GM12892 (cell line): ENCODE measurements at regions not wholly inside any gene's neighbourhood (a gene's known extent, or its start where the extent isn't known, plus 50 kb on each side); places are given as distances from the start of the nearest gene placed in this dataset.
"Not testable (repeated sequence)": the region's sequence is repeated elsewhere in the genome, so short reads cannot be mapped to it uniquely, and the experiment has no call there.

Experiments used
- DNase-seq: peaks from one replicate; pipeline ENCODE4 v3.0.0; 2011; ENCODE audit not compliant: insufficient read length
- FAIRE-seq: peaks from 2 replicates; lab custom pipeline; 2011; peaks lifted over from hg19 to GRCh38; lab: Jason Lieb, UNC
- POLR2A ChIP-seq: IDR thresholded peaks from 2 replicates; pipeline ENCODE4 v1.6.1; 2011; ENCODE audit warnings: low read depth, low read length, control low read depth
- POLR2AphosphoS5 ChIP-seq: IDR thresholded peaks from 2 replicates; pipeline ENCODE4 v1.6.1; 2011; ENCODE audit warnings: low read depth, low read length, control low read depth
- TAF1 ChIP-seq: IDR thresholded peaks from 2 replicates; pipeline ENCODE4 v1.6.1; 2011; ENCODE audit warnings: low read depth, mild to moderate bottlenecking, control low read depth, low read length, borderline replicate concordance

DNA sequence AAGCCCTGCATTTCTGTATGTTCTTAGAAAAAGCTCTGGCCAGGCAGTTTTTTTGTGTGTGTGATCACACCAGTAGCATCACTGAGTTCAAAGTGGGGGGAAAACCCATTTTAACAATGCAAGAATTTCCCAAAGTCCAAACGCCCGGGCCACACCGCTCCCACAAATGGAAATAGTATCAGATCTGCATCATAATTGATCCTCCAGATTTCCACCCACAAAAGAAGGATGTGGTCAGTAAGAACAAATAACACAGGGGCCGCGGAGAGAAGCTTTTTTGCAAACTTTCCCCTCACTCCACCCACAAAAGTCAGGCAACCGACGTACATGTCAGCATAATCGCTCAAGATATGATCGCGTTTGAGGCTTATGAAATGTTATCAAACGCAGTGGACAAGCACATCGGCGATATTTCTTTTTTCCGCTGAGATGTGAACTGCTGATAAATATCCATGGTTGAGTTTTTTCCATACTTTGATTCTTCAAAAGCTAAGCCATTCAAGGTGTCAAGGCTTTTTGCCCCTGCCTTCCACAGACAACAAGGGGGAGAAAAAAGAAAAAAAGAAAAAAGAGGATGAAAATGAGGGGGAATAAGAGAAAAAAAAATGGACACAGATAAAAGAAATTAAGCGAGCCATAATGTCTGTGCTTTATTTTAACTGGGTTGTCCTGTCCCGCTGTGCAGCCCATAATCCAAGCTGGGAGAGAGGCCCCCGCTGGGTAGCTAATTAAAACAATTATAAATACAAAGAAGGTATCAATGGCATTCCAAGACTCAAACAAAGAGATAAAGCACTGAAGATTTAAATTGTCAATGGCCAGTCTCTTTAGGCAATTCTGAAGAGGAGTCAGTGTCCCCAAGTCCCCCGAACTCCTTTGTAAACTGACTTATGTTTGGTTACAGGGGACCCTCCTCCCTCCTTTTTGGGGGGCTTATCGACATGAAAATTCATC, 143.5 kb downstream of the ZFP64 start:
- DNase-seq: no peak
- FAIRE-seq: no peak
- TF ChIP-seq POLR2AphosphoS5: no peak
- TF ChIP-seq POLR2A: no peak
- no peak for TF ChIP-seq TAF1

- no peak for FAIRE-seq
These were observed 149.6 kb downstream of the ZFP64 start for GRCh38 chr20:52041966-52042365.

DNA sequence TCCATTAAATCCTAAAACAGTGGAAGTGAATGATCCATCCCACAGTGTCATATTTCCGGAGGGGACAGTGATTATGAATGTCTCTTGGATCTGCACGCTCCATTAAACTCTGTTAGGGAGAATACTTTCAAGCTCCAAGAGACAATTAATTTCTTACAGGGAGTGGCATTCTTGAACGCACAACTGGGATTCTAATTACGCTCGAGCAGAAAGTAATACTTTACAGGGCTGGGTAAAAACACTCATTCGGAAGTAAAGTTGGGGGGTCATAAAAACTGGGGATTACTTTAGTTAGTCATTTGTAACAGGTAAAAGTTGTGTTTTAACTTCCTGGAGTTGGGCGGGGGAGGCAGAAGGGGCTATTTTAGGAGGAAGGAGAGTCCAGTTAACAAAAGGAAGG, 151.8 kb downstream of the ZFP64 start:
- FAIRE-seq (no peak), DNase-seq (no peak)
- no peak for TF ChIP-seq POLR2A
- TF ChIP-seq TAF1: no peak
- TF ChIP-seq POLR2AphosphoS5: no peak

More at GRCh38 chr20:52041966-52042365, 149.6 kb downstream of the ZFP64 start:
- TF ChIP-seq POLR2A (no peak), TAF1 (no peak), POLR2AphosphoS5 (no peak)
- DNase-seq: no peak

GRCh38 chr20:52038632-52039031, 152.9 kb downstream of the ZFP64 start:
- not testable (repeated sequence) for DNase-seq, FAIRE-seq

DNA sequence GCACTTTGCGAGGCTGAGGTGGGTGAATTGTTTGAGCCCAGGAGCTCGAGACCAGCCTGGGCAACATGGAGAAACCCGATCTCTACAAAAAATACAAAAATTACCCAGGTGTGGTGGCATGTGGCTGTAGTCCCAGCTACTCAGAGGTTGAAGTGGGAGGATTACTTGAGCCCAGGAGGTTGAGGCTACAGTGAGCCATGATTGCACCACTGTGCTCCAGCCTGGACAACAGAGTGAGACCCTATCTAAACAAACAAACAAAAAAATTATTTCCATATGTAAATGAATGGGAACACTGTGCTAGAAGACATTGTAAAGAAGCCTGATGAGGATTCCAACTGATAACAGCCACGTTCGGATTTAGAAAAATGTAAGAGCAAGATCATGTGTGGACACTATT, 154.2 kb downstream of the ZFP64 start:
- FAIRE-seq: no peak
- no peak for DNase-seq
- TF ChIP-seq POLR2AphosphoS5 (no peak), TAF1 (no peak), POLR2A (no peak)

- DNase-seq (no peak), FAIRE-seq (no peak)
- TF ChIP-seq POLR2A (no peak), POLR2AphosphoS5 (no peak), TAF1 (no peak)
These were observed 155.6 kb downstream of the ZFP64 start for GRCh38 chr20:52035977-52036376.

DNA sequence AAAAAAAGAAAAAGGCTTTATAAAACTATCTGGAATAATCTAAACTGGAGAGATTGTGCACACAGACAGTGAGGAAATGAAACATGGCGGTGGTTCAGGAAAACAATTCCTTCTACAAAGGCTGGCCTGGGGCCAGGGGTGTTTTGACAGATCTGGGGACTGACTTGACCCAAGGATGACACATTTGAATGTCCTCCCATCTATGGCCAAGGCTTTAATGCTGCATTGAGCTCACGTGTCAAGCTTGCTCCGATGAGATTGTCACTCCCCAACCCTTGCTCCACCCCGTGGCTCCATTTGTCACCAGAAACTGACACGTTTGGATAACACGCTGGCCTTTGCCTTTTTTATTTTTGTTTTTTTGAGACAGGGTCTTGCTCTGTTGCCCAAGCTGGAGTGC, 156.1 kb downstream of the ZFP64 start:
- FAIRE-seq: no peak
- TF ChIP-seq POLR2AphosphoS5 (no peak), TAF1 (no peak), POLR2A (no peak)
- DNase-seq: no peak

DNA sequence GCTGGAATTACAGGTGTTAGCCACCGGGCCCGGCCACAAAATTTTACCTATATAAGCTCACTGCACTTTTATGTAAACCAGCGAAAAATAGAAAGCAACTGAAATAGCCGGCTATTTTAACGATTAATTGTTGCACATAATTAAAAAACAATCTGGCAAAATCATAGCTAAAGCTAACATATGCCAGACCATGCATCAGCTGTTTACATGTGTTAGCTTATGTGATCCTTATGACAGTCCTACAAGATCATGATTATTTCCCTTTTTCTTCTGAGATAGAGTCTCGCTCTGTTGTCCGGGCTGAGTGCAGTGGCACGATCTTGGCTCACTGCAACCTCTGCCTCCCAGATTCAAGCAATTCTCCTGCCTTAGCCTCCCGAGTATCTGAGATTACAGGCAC, 157.0 kb downstream of the ZFP64 start:
- FAIRE-seq: no peak
- TF ChIP-seq POLR2A (no peak), TAF1 (no peak), POLR2AphosphoS5 (no peak)
- DNase-seq: no peak

DNA sequence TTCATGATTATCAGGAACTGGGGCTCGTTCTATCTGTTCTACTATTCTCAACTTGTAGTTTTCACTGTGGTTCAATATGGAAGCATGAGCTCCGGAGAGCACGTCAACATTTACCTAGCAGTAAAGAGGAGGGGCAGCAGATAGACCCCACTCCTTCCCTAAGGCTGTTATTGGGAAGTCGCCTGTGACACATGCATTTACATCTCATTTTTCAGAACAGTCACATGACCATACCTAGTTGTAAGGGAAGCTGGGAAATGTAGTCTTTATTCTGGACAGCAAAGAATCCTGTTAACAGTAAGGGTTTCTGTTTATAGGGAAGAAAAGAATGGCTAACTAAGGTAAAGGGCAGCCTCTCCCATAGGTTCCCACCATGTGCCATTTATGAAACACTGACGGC, 158.3 kb downstream of the ZFP64 start:
- no peak for FAIRE-seq
- DNase-seq: no peak
- TF ChIP-seq POLR2AphosphoS5 (no peak), TAF1 (no peak)

GRCh38 chr20:52032304-52032683, 159.3 kb downstream of the ZFP64 start:
- DNase-seq, FAIRE-seq: not testable (repeated sequence)

- DNase-seq: no peak
- no peak for TF ChIP-seq TAF1
- TF ChIP-seq POLR2A: no peak
- no peak for TF ChIP-seq POLR2AphosphoS5
- FAIRE-seq: no peak
These were observed 159.8 kb downstream of the ZFP64 start for GRCh38 chr20:52031563-52032303.

DNA sequence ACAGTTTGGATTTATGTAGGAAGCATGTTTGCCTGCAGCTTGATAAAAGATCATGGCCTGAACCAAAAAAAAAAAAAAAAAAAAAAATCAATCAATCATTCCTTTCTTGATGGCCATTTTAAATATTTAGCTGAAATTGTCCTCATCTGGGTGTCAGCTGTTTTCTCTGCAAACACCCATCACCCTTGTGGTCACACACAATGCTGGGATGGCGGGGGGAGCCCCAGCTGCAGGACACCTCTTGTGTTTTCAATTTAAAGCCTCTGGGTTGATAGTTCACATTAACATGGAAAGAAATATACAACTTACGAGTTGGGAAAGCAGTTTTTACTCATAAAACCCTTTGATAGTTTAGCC, 160.4 kb downstream of the ZFP64 start:
- DNase-seq: no peak
- no peak for FAIRE-seq
- no peak for TF ChIP-seq TAF1
- TF ChIP-seq POLR2A: no peak
- TF ChIP-seq POLR2AphosphoS5: no peak

DNA sequence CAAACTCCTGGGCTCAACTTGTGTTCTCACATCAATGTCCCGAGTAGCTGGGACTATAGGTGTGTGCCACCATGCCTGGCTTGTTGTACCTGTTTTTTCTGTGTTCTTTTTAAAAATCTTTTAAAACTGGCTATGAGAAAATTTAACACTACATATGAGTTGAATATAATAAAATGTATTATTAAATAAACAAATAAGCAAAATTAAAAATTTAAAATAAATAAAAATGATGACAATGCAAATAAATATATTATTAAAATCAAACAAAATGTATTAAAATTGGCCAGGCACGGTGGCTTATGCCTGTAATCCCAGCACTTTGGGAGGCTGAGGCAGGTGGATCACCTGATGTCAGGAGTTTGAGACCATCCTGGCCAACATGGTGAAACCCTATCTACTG, 162.4 kb downstream of the ZFP64 start:
- DNase-seq, FAIRE-seq: not testable (repeated sequence)
